DND-41 (cell line): ENCODE measurements at regions not wholly inside any gene's neighbourhood (a gene's known extent, or its start where the extent isn't known, plus 50 kb on each side); places are given as distances from the start of the nearest gene placed in this dataset.

Source experiments
- EZH2 ChIP-seq: IDR thresholded peaks from 3 replicates; pipeline ENCODE4 v1.6.1; 2012; ENCODE audit warnings: borderline replicate concordance, low read depth, mild to moderate bottlenecking, moderate library complexity, low read length, inconsistent platforms; ENCODE audit not compliant: severe bottlenecking
- TF ChIP-seq, protein P1 (sequence below): IDR thresholded peaks from 2 replicates; pipeline ENCODE4 v1.5.1; 2012; ENCODE audit warnings: borderline replicate concordance, low read length, moderate library complexity, mild to moderate bottlenecking; ENCODE audit not compliant: poor library complexity, severe bottlenecking; ENCODE audit errors: extremely low read depth

DNA sequence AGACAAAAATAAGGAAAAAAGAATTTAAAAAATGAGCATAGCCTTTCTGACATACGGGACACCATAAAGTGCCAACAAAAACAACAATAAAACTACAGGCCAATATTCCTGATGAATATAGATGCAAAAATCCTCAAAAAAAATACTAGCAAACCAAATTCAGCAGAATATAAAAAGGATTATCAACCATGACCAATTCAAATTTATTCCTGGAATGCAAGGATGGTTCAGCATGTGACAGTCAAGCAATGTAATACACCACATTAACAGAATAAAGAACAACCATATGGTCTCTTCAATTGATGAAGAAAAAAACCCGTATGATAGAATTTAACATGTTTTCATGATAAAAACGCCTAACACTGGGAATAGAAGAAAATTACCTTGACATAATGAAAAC, 341.7 kb downstream of the PYDC2 start:
- TF ChIP-seq, protein P1, sequence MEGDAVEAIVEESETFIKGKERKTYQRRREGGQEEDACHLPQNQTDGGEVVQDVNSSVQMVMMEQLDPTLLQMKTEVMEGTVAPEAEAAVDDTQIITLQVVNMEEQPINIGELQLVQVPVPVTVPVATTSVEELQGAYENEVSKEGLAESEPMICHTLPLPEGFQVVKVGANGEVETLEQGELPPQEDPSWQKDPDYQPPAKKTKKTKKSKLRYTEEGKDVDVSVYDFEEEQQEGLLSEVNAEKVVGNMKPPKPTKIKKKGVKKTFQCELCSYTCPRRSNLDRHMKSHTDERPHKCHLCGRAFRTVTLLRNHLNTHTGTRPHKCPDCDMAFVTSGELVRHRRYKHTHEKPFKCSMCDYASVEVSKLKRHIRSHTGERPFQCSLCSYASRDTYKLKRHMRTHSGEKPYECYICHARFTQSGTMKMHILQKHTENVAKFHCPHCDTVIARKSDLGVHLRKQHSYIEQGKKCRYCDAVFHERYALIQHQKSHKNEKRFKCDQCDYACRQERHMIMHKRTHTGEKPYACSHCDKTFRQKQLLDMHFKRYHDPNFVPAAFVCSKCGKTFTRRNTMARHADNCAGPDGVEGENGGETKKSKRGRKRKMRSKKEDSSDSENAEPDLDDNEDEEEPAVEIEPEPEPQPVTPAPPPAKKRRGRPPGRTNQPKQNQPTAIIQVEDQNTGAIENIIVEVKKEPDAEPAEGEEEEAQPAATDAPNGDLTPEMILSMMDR, result no peak
- no peak for TF ChIP-seq EZH2
